GM13976 (cell line): ENCODE measurements at regions not wholly inside any gene's neighbourhood (a gene's known extent, or its start where the extent isn't known, plus 50 kb on each side); places are given as distances from the start of the nearest gene placed in this dataset.
"Not testable (repeated sequence)": the region's sequence is repeated elsewhere in the genome, so short reads cannot be mapped to it uniquely, and the experiment has no call there.

Experiments
- DNase-seq: peaks from one replicate; pipeline ENCODE4 v3.0.0; 2012; ENCODE audit warnings: low spot score
- in situ Hi-C: fragments of 300-500 bp; cut with MboI; formaldehyde crosslinking; loops from one replicate; pipeline ENCODE4 v1.12.0; 2022; ENCODE audit warnings: low sequenced_read_pairs, mixed read lengths, inconsistent platforms; ENCODE audit not compliant: unreplicated experiment
- TF ChIP-seq, protein P1 (sequence below): IDR thresholded peaks from 2 replicates; pipeline ENCODE4 v1.5.1; 2012; ENCODE audit warnings: borderline replicate concordance, mild to moderate bottlenecking; ENCODE audit not compliant: insufficient read depth; ENCODE audit errors: extremely low read depth, missing control alignments, control extremely low read depth

GRCh38 chr10:46095943-46096342 is 49.9 kb upstream of the MSMB start:
- in situ Hi-C loops: not testable (repeated sequence)

GRCh38 chr10:46096446-46096845 is 50.4 kb upstream of the MSMB start:
- DNase-seq: no peak
- TF ChIP-seq, protein P1, sequence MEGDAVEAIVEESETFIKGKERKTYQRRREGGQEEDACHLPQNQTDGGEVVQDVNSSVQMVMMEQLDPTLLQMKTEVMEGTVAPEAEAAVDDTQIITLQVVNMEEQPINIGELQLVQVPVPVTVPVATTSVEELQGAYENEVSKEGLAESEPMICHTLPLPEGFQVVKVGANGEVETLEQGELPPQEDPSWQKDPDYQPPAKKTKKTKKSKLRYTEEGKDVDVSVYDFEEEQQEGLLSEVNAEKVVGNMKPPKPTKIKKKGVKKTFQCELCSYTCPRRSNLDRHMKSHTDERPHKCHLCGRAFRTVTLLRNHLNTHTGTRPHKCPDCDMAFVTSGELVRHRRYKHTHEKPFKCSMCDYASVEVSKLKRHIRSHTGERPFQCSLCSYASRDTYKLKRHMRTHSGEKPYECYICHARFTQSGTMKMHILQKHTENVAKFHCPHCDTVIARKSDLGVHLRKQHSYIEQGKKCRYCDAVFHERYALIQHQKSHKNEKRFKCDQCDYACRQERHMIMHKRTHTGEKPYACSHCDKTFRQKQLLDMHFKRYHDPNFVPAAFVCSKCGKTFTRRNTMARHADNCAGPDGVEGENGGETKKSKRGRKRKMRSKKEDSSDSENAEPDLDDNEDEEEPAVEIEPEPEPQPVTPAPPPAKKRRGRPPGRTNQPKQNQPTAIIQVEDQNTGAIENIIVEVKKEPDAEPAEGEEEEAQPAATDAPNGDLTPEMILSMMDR: no peak
- in situ Hi-C loops: no loop called here

More at GRCh38 chr10:46095943-46096342, 49.9 kb upstream of the MSMB start:
- not testable (repeated sequence) for DNase-seq

DNA sequence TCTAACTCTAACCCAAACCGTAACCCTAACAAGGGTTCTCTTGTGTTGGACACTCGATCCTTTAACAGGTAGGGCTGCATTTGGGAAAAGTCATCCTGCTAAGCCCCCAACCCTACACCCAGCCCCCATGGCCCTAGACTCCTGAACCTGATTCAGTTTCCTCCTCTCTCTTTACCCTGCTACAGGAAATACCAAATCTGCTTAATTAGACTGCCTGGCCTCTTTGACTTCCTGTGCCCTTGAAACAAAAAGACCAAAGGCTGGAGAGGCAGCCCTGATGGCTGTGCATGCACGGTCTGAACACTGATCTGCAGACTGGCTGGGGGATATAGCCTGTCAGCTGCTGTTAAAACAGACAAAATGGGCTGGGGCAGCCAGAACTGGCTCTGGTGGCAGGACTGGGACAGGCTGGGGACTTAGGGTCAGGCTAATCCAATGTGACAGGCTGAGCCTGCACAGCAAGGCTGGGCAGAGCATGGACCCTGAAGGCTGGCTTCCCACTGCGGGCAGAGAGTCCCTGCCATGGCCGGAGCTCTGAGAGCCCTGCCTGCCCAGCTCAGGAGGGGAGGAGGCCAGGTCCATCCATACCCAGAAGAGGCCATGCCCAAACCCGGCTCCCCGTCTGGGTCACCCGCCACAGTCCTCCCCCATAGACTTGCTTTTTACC is 51.0 kb upstream of the MSMB start:
- TF ChIP-seq, protein P1: no peak
- DNase-seq: no peak
- in situ Hi-C loops: no loop called here

GRCh38 chr10:46097576-46098317 is 51.7 kb upstream of the MSMB start:
- no peak for DNase-seq
- in situ Hi-C loops: no loop called here
- TF ChIP-seq, protein P1: no peak

- TF ChIP-seq, protein P1: no peak
- DNase-seq: no peak
- in situ Hi-C loops: no loop called here
Observed at GRCh38 chr10:46098386-46098785, 52.3 kb upstream of the MSMB start.

GRCh38 chr10:46098925-46099324 is 52.9 kb upstream of the MSMB start:
- DNase-seq, in situ Hi-C loops: not testable (repeated sequence)

- TF ChIP-seq, protein P1: no peak
- in situ Hi-C loops: no loop called here
- no peak for DNase-seq
Observed at GRCh38 chr10:46104071-46104585, 58.1 kb upstream of the MSMB start.

GRCh38 chr10:46105416-46105815 is 59.3 kb upstream of the MSMB start:
- in situ Hi-C loops: loop anchor here (5.0 kb wide), 2 partner anchors 177 to 1277 kb away; partner anchors contain the start of gene ZNF488
- DNase-seq: not testable (repeated sequence)

- in situ Hi-C loops: loop anchor here (5.0 kb wide), 2 partner anchors 176 to 1276 kb away; partner anchors contain the start of gene ZNF488
- DNase-seq: not testable (repeated sequence)
Observed at GRCh38 chr10:46105856-46106409, 59.9 kb upstream of the MSMB start.
